Common myeloid progenitor, CD34-positive (primary cell): ENCODE measurements at regions not wholly inside any gene's neighbourhood (a gene's known extent, or its start where the extent isn't known, plus 50 kb on each side); places are given as distances from the start of the nearest gene placed in this dataset.
"Not testable (repeated sequence)": the region's sequence is repeated elsewhere in the genome, so short reads cannot be mapped to it uniquely, and the experiment has no call there.

Experiments used
- CTCF ChIA-PET: fragments of 350-600 bp; sonication (Branson Sonifier 250); formaldehyde crosslinking; loops from one replicate; lab custom pipeline; 2021; ENCODE audit warnings: antibody characterized with exemption; lab: Charles Lee
- POLR2A ChIA-PET: fragments of 350-600 bp; sonication (Branson Sonifier 250); formaldehyde crosslinking; loops from one replicate; lab custom pipeline; 2021; ENCODE audit warnings: antibody characterized with exemption; lab: Charles Lee
- DNase-seq, 3 donors: peaks; one replicate each; pipeline versions ENCODE4 v3.0.0 to v3.0.0-alpha.2; 2013
- H3K27ac ChIP-seq, 2 experiments: 1 replicate in 1 of 2; 2 replicates in 1 of 2; pipeline ENCODE4 v1.7.0; 2013; ENCODE audit warnings: inconsistent platforms in 2 of 2, low read length in 2 of 2, mild to moderate bottlenecking in 2 of 2, low read depth in 1 of 2, moderate library complexity in 1 of 2; ENCODE audit not compliant: severe bottlenecking in 2 of 2, insufficient read depth in 1 of 2, poor library complexity in 1 of 2
- H3K27me3 ChIP-seq, 5 experiments: replicated peaks in 2 of 5; 1 replicate in 3 of 5; 2 replicates in 2 of 5; pipeline versions ENCODE4 v1.6.1 to v1.7.0; 2013; ENCODE audit warnings: low read length in 4 of 5, mild to moderate bottlenecking in 2 of 5, moderate library complexity in 2 of 5, inconsistent platforms in 1 of 5; ENCODE audit not compliant: insufficient read depth in 5 of 5, control insufficient read depth in 4 of 5
- H3K36me3 ChIP-seq, 4 experiments: 1 replicate in 2 of 4; 2 replicates in 2 of 4; pipeline versions ENCODE4 v1.6.1 to v1.7.0; 2013; ENCODE audit warnings: low read length in 3 of 4, control low read depth in 1 of 4, mild to moderate bottlenecking in 1 of 4; ENCODE audit not compliant: control insufficient read depth in 4 of 4, insufficient read depth in 4 of 4
- H3K4me1 ChIP-seq, 4 experiments: 1 replicate in 3 of 4; 2 replicates in 1 of 4; pipeline versions ENCODE4 v1.6.1 to v1.7.1; 2013; ENCODE audit warnings: low read length in 3 of 4, mild to moderate bottlenecking in 3 of 4, control low read depth in 1 of 4, inconsistent platforms in 1 of 4, moderate library complexity in 1 of 4; ENCODE audit not compliant: control insufficient read depth in 4 of 4, insufficient read depth in 4 of 4; ENCODE audit errors: control extremely low read depth in 1 of 4
- H3K4me3 ChIP-seq, 7 experiments: 1 replicate in 4 of 7; 2 replicates in 3 of 7; pipeline versions ENCODE4 v1.5.1 to v1.7.0; 2013; ENCODE audit warnings: mild to moderate bottlenecking in 7 of 7, low read length in 6 of 7, moderate library complexity in 6 of 7, inconsistent platforms in 2 of 7, low read depth in 2 of 7, control low read depth in 1 of 7; ENCODE audit not compliant: insufficient read depth in 4 of 7, control insufficient read depth in 1 of 7; ENCODE audit errors: extremely low read depth in 1 of 7
- H3K9me3 ChIP-seq, 5 experiments: 1 replicate in 4 of 5; 2 replicates in 1 of 5; pipeline versions ENCODE4 v1.6.1 to v1.7.1; 2013; ENCODE audit warnings: low read length in 4 of 5, mild to moderate bottlenecking in 2 of 5, inconsistent platforms in 1 of 5, low read depth in 1 of 5, moderate library complexity in 1 of 5; ENCODE audit not compliant: control insufficient read depth in 4 of 5, insufficient read depth in 2 of 5; ENCODE audit errors: control extremely low read depth in 1 of 5
- WGBS: methylation state at CpG from one replicate; pipeline ENCODE4 v1.1.5; 2013; ENCODE audit not compliant: insufficient coverage; 5-methylcytosine and 5-hydroxymethylcytosine counted together

DNA sequence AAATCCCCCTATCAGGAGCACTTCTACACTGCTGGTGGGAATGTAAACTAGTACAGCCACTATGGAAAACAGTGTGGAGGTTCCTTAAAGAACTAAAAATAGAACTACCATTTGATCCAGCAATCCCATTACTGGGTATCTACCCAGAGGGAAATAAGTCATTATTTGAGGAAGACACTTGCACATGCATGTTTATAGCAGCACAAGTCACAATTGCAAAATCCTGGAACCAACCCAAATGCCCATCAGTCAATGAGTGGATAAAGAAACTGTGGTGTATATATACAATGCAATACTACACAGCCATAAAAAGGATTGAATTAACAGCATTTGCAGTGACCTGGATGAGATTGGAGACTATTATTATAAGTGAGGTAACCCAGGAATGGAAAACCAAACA is 111.7 kb upstream of the ID4 start:
- H3K4me3 ChIP-seq, DNase-seq, H3K4me1 ChIP-seq, CTCF ChIA-PET, H3K9me3 ChIP-seq, H3K27ac ChIP-seq, H3K36me3 ChIP-seq: not testable (repeated sequence)
- H3K27me3 ChIP-seq = peaks cover 0 to 11% (median 0%) of the 10 kb centered on the region in 5 experiments
- POLR2A ChIA-PET = interaction anchor here (0.6 kb wide), 1 partner anchor 871 kb away, joined by 6 read pairs; no protein-coding TSS in a partner anchor

DNA sequence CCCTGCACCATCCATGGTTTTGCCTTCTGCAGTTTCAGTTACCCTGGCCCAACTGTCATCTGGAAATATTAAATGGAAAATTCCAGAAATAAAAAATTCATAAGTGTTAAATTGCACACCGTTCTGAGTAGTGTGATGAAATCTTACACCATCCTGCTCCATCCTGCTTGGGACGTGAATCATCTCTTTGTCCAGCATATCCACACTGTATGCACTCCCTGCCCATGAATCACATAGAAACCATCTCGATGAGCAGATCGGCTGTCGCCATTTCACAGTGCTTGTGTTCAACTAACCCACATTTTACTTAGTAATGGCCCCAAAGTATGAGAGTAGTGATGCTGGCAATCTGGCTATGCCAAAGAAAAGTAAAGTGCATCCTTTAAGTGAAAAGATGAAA is 105.9 kb upstream of the ID4 start:
- peaks cover 0 to 2% (median 0%) of the 10 kb centered on the region in 5 experiments for H3K9me3 ChIP-seq
- peaks cover 0 to 4% (median 0%) of the 10 kb centered on the region in 5 experiments for H3K27me3 ChIP-seq
- WGBS = 100% methylated on average over 1 of the region's 5 CpGs
- H3K4me1 ChIP-seq = no peaks in the 10 kb centered on the region
- H3K4me3 ChIP-seq = no peak overlapping the region
- DNase-seq = no peak
- H3K27ac ChIP-seq = no peak overlapping the region
- POLR2A ChIA-PET = no interaction called here
- CTCF ChIA-PET = no interaction called here
- H3K36me3 ChIP-seq = no peaks in the 10 kb centered on the region

DNA sequence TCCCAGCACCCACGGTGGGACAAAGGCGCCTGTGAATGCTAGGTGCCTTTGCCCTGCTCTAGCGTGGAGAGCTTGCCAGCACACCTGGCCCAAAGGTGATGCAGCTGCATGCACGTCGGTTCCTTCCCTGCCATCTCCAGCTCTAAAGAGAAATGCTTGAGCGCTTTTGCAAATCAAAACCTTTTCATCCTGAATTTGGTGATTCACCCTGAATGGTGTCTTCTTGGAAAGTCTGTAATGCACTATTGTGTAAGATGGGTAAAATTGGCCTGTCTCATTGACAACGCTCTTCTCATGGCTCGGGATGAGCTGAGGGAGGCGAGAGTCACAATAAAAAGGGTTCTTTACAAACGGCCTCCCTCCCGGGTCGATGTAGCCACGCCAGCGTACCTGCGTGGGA is 103.1 kb upstream of the ID4 start:
- ChIA-PET POLR2A (no interaction called here), CTCF (no interaction called here)
- H3K27me3 ChIP-seq = peaks cover 0 to 6% (median 0%) of the 10 kb centered on the region in 5 experiments
- H3K27ac ChIP-seq = no peak overlapping the region
- WGBS = 94% methylated on average over 10 of the region's 15 CpGs
- DNase-seq = no peak
- peaks cover 0 to 2% (median 0%) of the 10 kb centered on the region in 5 experiments for H3K9me3 ChIP-seq
- no peaks in the 10 kb centered on the region for H3K36me3 ChIP-seq
- H3K4me1 ChIP-seq = no peaks in the 10 kb centered on the region
- no peak overlapping the region for H3K4me3 ChIP-seq

DNA sequence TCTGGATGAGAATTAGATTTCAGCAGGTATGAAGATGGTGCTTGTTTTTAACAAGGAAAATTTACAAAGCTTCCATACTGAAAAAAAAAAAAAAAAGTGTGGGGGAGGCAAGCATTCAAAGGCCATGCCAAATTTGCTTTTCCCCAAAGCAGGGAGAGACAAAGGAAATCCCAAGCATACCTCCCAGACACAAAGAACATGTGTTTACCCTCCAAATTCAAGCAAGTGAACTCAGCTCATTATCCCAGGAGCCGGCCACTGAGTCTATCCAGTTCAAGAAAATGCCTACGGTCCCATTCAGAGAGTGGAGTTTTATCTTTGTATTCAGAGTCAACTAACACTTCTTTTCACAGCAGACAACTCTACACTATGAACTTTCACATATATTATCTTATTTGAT is 102.7 kb upstream of the ID4 start:
- no peak overlapping the region for H3K4me3 ChIP-seq
- peaks cover 0 to 2% (median 0%) of the 10 kb centered on the region in 5 experiments for H3K9me3 ChIP-seq
- H3K27ac ChIP-seq = no peak overlapping the region
- 100% methylated on average over 2 of the region's 2 CpGs for WGBS
- ChIA-PET CTCF (no interaction called here), POLR2A (no interaction called here)
- H3K27me3 ChIP-seq = peaks cover 0 to 6% (median 0%) of the 10 kb centered on the region in 5 experiments
- no peaks in the 10 kb centered on the region for H3K4me1 ChIP-seq
- DNase-seq = no peak
- H3K36me3 ChIP-seq = no peaks in the 10 kb centered on the region

DNA sequence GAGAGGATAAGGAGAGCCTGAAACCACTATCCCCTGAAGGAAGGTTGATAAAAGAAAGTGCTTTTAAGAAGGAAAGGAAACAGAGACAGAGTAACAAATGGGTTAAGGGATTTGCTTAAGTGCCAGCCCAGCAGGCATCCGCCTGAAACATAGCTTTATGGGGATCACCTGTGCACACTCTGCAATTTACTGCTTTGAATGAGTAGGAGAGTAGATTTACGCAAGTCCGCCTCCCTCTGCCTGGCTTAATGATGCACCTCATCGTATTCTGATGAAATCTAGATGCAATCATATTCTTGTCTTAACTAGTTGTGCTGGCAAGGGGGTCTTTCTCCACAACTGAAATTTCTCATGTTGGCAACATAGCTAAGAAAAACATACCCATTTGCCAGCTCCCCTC is 101.1 kb upstream of the ID4 start:
- Histone ChIP-seq H3K27ac (no peak overlapping the region), H3K36me3 (no peaks in the 10 kb centered on the region), H3K4me3 (no peak overlapping the region), H3K9me3 (no peaks in the 10 kb centered on the region), H3K27me3 (peaks cover 0 to 7% (median 2%) of the 10 kb centered on the region in 5 experiments), H3K4me1 (no peaks in the 10 kb centered on the region)
- CTCF ChIA-PET = no interaction called here
- WGBS = 94% methylated on average over 4 of the region's 4 CpGs
- POLR2A ChIA-PET = no interaction called here
- no peak for DNase-seq

DNA sequence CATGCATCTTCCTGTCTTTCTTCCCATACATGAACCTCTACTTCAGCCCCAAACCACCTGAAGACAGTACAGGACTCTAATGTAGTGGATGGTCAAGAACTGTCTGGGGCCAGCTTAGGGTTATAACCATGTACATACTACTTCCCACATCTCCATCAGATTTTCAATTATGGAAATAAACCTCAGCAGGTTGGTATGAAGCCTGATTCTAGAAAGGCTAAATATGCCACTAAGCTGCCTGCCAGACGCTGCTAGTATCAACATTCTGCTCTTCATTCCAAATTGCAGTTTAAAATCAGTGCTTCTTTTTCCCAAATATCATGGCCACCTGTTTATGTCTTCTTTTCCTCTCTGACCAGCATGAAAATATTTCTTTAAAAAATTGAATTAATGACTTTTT is 99.2 kb upstream of the ID4 start:
- DNase-seq = no peak
- Histone ChIP-seq H3K27me3 (peaks cover 0 to 7% (median 2%) of the 10 kb centered on the region in 5 experiments), H3K4me1 (no peaks in the 10 kb centered on the region), H3K4me3 (no peak overlapping the region), H3K27ac (no peak overlapping the region), H3K9me3 (peaks cover 0 to 1% (median 0%) of the 10 kb centered on the region in 5 experiments), H3K36me3 (no peaks in the 10 kb centered on the region)
- POLR2A ChIA-PET = no interaction called here
- CTCF ChIA-PET = interaction anchor here (1.2 kb wide), 1 partner anchor 22 kb away, joined by 3 read pairs; no protein-coding TSS in a partner anchor
- WGBS = 100% methylated on average over 1 of the region's 1 CpG

DNA sequence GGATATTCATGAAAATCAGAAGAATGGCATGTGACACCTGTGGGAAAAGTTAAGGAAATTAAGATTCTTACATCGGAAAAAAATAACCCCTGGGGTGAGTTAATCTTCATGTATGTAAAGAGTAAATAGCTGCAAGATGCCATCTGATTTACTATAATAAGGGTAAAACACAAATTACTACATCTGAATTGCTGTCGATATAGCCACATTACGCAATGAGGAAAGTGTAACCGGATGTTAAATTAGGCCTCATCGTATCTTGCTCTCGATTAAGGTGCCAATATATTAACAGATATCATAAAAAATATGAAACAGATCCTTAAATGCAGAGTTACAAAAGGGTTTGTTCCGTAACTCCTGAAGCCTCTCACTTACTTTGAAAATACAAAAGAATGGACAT is 87.4 kb upstream of the ID4 start:
- no peak overlapping the region for H3K4me3 ChIP-seq
- WGBS = no CpG with 5 or more reads among the region's 7 CpGs
- CTCF ChIA-PET = no interaction called here
- no peaks in the 10 kb centered on the region for H3K36me3 ChIP-seq
- H3K27ac ChIP-seq = no peak overlapping the region
- H3K27me3 ChIP-seq = peaks cover 0 to 49% (median 9%) of the 10 kb centered on the region in 5 experiments
- POLR2A ChIA-PET = interaction anchor here (0.7 kb wide), 1 partner anchor 90 kb away, joined by 3 read pairs; no protein-coding TSS in a partner anchor
- no peaks in the 10 kb centered on the region for H3K4me1 ChIP-seq
- no peaks in the 10 kb centered on the region for H3K9me3 ChIP-seq
- DNase-seq = no peak
